Muscle of arm (tissue), 1 donor: ENCODE measurements at regions not wholly inside any gene's neighbourhood (a gene's known extent, or its start where the extent isn't known, plus 50 kb on each side); places are given as distances from the start of the nearest gene placed in this dataset.
"Not testable (repeated sequence)": the region's sequence is repeated elsewhere in the genome, so short reads cannot be mapped to it uniquely, and the experiment has no call there.

Source experiments
- DNase-seq: peaks from one replicate; pipeline ENCODE4 v3.0.0-alpha.2; 2013

DNA sequence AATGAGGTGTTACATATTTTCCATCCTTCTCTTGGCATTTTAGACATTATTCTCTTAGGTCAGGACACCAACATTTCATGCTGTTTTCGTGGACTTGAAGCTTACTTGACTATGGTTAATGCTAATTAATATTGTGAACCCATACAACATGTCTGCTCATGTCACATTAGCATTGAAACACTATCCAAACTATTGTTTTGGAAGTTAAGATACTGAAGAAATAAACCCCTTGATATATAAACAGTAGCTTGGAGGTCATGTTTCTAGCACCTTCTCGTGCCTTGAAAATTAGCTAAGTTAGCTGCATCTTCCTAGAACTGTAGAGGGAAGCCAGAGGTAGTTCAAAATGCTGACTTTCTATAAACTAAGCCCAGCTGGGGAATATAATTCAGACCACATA lies 288.8 kb downstream of the LTN1 start:
- no peak for DNase-seq

GRCh38 chr21:28699596-28700259 lies 292.9 kb downstream of the LTN1 start:
- no peak for DNase-seq

DNA sequence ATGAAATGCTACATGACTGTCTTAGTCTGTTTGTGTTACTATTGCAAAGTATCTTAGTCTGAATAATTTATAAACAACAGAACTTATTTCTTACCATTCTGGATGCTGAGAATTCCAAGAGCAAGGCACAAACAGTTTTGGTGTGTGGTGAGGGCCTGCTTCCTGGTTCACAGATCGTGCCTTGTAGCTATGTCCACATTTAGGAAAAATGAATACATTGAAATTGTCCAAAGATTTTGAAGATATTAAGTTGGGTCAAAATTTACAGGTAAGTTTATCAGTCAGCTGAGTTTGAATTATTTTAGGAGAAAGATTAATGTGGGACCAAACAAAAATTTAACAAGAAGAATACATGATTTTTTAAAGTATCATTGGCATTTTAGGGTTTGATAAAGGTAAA lies 293.5 kb downstream of the LTN1 start:
- DNase-seq = no peak

- no peak for DNase-seq
Observed at GRCh38 chr21:28696844-28697410, 295.8 kb downstream of the LTN1 start.

DNA sequence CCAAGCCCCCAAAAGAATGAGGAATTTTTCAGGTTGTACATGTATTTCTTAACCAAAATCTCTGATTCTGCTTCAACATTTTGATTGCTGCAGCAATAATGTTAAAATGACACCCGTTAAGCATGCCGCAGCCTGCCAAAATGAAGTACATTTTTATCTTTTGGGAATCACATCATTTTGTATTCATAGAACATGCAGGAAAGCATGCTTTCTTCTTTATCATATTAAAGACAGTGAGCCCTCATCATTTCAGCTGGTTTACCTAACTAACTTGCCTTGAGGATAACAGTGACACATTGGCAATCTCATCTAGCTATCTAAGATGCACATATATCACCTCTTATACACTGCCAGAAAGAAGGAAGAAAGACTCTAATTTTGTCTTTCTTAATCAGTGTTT lies 299.2 kb downstream of the LTN1 start:
- no peak for DNase-seq

DNA sequence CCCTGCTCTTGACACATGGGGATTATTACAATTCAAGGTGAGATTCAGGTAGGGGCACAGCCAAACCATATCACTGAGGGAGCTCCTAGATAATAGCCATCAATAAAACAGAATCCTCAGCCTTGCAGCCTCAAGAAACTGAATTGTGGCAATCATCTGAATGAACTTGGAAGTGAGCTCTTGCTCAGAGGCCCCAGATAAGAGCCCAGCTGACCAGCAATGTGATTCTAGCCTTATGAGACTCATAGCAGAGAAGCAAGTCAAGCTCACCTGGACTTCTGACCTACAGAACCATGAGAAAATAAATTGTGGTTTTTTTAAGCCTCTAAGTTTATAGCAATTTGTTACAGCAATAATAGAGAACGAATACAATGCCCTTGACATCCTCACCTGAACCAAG lies 302.5 kb downstream of the LTN1 start:
- DNase-seq = no peak

GRCh38 chr21:28688381-28688780 lies 304.3 kb downstream of the LTN1 start:
- DNase-seq = no peak

- DNase-seq = no peak
Observed at GRCh38 chr21:28687586-28687985, 305.1 kb downstream of the LTN1 start.

DNA sequence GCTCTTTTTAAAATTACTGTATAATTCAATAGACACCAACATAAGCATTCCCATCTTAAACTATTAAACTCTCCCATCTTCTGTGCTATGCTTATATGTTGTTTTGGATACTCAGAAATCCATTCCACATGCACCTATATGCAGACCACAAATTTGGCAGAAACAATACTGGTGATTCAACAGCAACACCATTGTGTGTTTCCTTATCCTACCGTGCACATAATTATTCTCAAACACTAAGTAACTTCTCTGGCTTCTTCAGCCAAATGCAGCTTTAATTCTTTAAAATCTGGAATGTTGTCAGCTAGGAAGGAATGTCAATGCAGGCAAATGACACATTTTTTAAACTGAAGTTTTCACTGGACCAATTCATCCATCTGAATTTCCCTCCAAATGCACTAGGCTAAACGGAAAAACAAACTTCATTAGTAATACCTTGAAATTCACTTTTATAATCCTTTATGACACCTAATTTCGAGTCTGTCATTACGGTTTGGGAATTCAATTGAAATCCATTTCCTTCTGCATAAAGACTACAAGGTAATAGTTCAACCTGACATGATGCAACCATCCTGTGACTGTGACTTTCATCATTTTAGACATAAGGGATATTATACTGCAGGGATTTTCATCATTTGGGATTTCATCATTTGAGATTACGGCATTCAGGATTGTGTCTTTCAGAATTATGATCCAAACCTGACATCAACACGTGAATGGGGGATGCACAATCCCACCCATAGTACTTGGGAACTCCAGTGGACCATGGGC lies 308.5 kb downstream of the LTN1 start:
- DNase-seq = no peak

GRCh38 chr21:28682884-28683283 lies 309.8 kb downstream of the LTN1 start:
- not testable (repeated sequence) for DNase-seq

- DNase-seq = not testable (repeated sequence)
Observed at GRCh38 chr21:28677096-28677495, 315.6 kb downstream of the LTN1 start.

DNA sequence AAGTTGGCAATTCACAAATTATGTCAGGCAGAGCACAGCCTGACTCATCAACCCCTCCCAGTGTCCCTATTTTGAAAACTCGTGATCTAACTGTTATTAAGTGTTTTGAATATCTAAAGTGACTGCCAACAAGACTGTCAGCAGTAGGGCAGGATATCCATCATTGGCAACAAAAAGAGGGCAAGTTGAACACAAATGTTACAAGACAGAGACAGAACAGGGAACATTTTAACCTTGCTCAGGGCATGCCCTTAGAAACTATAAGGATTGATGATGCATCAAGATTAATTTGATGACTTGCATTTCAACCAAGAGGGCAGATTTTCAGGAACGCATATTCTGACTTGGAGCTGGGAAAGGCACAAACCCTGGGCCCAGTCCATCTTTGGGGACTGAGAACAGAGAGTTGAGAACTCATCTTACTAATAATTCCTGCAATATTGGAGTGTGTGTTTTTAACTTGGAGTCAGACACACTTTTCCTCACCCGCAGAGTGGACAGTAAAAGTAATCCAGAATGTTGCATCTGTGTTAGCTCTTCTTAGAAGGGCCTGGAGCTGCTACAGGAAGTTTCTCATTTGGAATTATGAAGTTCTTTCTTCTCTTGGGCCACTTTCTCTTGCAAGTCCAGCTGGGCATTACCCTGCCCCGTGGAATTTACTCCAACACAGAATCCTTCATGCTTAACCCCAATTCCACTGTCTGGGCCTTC lies 317.2 kb downstream of the LTN1 start:
- DNase-seq = no peak

DNA sequence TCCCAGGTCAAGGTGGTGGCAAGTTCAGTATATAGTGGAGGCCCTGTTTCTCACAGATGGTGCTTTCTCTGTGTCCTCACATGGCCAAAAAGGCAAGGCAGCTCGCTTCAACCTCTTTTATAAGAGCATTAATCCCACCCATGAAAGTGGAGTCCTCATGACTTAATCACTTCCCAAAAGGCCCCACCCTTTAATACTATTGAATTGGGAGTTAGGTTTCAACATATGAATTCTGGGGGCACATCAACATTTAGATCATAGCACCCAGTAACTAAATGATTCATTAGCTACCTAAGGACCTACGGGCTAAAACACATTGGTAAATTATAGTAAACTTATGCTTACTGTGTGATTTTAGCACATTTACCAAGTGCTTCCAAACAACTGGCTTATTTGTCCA lies 317.9 kb downstream of the LTN1 start:
- no peak for DNase-seq

- no peak for DNase-seq
Observed at GRCh38 chr21:28671549-28672195, 321.0 kb downstream of the LTN1 start.

GRCh38 chr21:28669971-28670653 lies 322.6 kb downstream of the LTN1 start:
- DNase-seq = peak; percentile 61

GRCh38 chr21:28669321-28669720 lies 323.4 kb downstream of the LTN1 start:
- DNase-seq = no peak

- DNase-seq = no peak
Observed at GRCh38 chr21:28663754-28664153, 328.9 kb downstream of the LTN1 start.

DNA sequence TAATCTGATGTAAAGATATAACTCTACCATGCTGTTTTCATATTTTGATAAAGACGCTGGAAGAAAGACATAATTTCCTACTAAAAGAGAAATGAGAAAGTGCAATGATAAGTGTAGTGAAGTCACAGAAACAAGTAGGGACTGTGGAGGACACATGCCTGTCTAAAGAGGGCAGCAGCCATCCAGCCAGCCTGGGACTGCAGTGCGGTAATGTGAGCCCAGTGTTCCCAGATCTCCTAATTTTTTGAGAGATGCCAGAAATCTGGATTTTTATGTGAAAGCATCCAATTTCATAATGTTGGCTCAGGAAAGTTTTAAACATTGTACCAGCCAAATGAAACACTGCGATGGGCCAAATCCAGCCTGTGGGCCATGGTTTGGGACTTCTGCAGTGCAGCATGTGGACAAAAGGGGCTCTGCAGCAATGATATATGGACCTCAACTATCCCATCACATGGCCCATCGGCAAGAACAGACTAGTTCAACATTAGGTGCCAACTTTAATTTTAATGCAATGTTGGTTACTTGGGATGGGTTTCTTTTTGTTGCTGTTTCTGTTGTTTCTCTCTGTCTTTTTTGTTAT lies 329.5 kb downstream of the LTN1 start:
- no peak for DNase-seq

- DNase-seq = peak; percentile 43
Observed at GRCh38 chr21:28657566-28657965, 335.1 kb downstream of the LTN1 start.

DNA sequence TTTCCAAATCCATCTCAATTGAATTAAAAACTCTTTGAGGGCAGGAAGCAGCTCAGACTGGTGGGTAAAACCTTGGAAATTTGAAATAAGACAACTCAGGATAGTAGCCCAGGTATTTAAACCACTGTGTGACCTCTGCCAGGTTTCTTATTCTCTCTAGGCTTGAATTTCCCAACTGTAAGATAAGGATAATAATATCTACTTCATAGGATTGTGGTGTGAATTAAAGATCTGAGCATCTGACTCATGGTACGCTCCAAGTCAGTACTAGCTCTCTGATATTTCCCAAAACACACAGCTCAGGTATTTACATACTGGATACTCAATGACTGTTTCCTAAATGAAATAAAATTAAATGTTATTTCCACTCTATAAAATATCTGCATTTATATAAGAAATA lies 337.2 kb downstream of the LTN1 start:
- DNase-seq = no peak

- peak; percentile 54 for DNase-seq
Observed at GRCh38 chr21:28654406-28654805, 338.3 kb downstream of the LTN1 start.
